Glomerular visceral epithelial cell (primary cell): ENCODE measurements at regions not wholly inside any gene's neighbourhood (a gene's known extent, or its start where the extent isn't known, plus 50 kb on each side); places are given as distances from the start of the nearest gene placed in this dataset.
A peak's percentile ranks its signal among the peaks of the same experiment; 100 is the strongest.
"Not testable (repeated sequence)": the region's sequence is repeated elsewhere in the genome, so short reads cannot be mapped to it uniquely, and the experiment has no call there.

Experiments
- DNase-seq: peaks from one replicate; pipeline ENCODE4 v3.0.0-alpha.2; 2016; ENCODE audit errors: extremely low spot score

DNA sequence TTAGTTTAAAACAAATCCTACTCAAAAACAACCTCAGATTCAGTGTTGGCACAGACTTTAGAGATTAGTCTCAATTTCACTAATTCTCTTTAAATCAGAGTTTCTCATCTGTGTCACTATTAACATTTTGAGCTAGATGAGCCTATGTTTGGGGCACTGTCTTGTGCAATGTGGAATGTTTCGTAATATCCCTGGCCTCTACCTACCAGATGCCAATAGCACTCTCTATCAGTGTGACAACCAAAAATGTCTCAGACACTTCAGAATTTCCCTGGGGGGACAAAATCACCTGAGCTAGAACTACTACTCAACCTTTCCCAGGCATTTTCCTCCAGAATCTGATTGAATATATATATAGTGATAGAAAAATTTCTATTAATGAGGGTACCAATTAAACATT lies 465.2 kb upstream of the RGMB start:
- no peak for DNase-seq

DNA sequence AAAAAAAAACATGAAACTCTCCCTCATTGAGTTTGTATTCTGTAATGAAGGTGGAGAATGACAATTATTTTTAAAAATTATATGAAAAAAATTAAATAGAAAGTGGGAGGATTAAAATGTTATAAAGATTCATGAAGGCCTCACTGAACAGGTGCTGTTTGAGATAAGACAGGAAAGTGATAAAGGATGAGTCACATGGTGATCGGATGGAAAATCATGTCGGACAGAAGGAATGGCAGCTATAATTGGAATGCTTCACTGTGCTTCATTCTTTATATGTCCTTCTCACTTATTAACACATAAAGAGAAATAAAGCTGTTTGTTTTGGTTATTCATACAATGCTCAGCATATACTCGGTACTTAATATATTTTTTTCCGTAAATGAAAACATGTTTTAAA lies 464.5 kb upstream of the RGMB start:
- DNase-seq: peak; percentile 31

DNA sequence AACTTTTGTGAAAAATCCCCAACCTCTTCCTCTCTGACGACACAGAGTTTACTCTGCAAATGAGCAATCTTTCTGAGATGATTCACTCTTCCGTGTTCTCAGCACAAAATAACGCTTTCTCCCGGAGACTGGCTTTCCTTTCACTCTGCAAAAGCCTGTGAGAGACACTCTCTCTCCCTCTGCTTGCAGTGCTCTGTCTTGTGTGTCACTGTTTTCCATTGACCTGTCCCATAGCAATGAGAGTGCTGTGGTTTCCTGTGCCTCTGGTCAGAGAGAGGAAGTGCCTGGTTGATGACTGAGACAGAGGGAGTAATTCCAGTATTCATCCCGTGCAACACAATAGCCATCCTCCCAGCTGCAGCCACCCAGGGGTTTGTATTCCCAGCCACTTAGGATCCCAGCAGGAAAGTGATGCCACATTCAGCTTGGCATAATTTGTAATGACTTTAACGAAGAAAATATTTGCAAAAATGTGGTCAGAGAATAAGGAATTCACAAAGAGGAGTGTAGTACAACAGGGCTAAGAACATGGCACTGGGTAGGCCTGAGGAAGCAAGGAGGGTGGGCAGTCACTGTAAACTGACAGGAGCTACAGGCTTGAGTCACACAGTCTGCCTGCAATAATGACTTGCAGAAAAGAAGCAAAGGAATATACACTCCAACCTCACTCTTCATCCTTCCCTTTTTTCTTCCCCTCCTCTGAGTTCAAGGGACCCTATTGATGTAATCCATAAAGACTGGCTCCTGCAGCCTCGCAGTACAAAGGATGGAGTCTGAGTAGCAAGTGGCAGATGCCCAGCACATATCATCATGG lies 463.5 kb upstream of the RGMB start:
- peak; percentile 98 for DNase-seq

DNA sequence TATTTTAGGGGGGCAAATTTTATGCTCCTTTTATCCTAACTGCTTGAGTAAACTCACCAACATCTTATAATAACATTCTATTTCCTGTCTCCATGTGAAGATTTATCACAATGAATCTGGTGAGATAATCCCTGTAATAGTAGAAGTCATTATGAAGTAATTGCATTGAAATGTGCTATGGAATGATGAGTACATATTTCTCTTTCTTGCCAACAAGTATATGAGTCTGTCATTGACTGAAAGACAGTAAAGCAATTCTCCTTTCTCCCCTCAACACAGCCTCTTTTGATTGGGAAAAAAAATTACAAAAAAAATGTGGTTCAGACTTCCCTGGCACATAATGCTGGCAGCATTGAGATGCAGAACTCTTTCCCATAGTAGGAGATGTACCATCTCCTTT lies 459.2 kb upstream of the RGMB start:
- peak; percentile 82 for DNase-seq

DNA sequence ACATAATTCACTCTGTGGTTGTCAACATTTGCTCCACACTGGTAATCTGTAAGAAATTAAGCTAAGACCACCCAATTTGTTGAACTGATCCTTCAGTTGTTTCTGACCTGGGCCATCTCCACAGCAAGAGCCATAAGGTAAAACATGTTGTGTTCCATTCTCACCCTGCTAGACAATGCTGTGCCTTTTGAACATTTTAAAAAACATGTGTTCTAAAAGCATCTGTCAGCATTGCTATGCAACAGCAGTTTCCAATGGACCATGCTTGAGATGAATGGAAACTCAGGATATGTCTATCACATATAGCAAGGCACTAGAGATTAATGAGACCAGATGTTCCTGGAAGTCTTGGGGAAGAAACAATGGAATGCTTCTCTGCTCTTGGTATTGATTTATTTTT lies 455.1 kb upstream of the RGMB start:
- no peak for DNase-seq

DNA sequence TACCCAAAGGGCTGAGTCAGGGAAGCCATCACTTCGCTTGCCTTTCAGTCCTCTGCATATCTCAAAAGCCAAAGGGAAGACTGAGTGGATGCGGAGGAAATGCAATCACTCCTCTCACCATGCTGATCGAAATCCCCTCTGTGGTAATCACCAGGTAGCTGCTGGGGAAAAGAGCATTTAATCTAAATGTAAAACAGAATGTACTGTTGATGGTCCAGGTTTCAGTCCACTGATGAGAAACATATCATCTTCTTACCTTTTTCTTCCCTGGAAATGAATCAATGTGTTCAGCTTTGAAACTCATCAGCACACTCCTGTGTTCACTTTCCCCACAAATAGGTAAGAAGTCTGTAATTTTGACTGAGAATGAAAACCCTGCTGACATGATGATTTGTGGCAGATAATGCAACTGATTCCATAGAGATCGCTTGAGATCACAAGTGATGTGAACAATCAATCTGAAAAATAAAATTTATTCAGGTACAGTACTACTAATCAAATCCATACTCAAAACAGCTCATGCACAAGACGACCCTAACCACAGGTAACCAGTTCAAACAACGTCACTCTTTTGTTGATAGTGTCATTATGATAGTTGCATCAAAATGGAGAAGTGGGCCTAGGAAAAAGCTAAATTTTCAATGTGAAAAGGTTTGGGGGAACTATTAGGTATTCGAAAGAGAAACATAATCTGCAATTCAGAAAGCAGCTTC lies 454.0 kb upstream of the RGMB start:
- no peak for DNase-seq

DNA sequence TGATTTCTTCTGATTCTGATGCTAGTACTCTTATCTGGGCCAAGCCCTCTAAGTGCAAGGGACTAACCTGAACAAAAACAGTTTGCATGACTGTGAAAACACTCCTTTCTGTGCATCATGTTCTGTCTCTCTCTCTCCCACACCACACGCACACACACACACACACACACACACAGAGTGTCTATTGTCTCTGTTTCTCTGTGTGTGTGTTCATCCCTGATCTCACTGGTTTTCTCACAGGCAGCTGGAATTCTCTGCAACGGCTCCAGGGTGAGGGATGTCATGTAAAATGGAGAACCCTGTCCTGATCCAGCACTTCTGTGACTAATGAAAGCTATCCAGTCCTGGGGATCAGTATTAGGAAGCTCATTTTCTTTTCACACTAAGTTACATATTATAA lies 453.1 kb upstream of the RGMB start:
- DNase-seq: no peak

DNA sequence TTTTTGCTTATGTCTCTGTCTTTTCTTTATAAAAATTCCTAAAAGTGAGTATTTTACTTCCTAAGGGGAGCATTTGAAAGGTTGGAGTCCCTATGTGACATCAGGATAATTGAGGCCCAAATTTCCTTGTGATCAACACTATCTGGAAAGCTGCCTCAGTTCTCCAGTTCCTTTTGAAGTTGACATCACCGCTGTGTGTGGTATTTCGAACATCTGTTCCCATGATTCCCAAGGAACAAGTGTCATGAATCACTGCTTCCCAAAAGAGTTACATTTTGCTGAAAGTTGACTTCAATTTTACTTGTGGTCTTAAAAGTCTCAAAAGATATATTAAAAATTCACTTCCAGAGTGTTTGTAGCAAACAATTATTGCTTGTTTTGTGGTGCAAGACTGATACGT lies 452.1 kb upstream of the RGMB start:
- DNase-seq: no peak

DNA sequence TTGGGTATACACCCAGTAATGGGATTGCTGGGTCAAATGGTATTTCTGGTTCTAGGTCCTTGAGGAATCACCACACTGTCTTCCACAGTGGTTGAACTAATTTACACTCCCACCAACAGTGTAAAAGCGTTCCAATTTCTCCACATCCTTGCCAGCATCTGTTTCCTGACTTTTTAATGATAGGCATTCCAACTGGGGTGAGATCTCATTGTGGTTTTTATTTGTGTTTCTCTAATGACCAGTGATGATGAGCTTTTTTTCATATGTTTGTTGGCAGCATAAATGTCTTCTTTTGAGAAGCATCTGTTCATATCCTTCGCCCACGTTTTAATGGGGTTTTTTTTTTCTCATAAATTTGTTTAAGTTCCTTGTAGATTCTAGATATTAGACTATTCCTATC lies 448.3 kb upstream of the RGMB start:
- not testable (repeated sequence) for DNase-seq

DNA sequence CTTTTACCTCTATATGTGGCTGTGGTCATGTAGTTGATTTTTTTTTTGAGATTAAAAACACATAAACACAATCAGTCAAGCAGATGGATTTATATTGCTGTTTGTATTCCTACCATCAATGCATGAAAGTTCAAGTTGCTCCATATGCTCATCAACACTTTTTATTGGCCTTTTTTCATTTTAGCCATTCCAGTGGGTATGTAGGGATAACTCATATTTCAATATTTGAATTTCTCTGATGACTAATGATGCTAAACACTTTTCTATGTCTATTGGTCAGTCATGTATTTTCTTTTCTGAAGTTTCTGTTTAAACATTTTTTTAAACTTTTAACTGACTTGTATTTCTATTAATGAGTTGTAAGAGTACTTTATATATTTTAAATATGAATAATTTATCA lies 445.4 kb upstream of the RGMB start:
- no peak for DNase-seq

DNA sequence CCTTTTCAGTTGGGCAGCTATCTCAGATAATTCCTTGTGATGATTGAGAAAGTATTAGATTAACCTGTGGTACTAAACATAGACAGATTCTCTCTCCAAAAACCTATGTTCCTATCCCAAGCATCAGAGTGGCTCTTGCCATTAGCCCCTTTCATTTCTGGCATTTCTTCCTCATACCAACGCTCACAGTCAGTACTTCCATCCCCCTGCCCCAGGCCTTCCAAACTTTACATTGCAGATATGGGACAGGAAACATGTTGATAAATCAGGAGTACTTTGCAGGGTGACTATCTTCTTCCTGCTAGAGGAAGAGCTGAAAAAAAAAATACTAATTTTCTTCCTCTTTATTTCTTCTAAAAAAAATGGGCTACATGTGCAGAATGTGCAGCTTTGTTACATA lies 442.6 kb upstream of the RGMB start:
- DNase-seq: no peak

DNA sequence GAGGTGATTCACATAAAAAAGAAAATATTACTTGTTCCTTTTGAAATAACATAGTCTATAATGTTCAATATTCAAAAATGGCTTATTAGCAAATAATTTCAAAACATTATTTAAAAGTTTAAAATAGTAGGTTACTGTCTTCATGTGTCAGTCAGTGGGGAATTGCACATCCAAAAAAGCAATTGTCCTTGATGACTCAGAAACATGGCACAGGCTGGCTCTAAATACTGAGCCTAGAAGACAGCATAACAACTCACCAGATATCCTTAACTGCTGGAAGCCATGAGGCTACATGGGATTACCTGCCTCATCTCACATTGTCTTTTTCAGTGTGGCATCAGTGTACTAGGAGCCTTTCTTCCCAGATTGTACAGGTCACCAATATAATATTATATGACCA lies 439.5 kb upstream of the RGMB start:
- no peak for DNase-seq

DNA sequence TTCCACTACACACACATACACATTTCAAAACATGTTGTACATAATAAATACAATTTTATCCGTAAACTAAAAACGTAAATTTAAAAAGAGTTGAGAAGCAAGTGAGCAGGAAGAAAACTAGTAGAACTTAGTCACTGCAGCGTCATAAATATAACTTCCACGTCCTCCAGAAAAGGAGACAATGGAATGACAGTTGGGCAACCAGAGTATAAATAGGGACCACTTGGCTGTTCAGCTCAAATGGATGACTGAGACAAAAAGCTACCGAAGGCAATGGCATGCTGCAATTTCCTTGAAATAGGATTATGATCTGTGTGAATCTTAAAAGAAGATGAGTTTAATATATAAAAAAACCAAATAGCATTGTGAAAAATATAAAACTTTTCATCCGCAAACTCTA lies 438.5 kb upstream of the RGMB start:
- DNase-seq: no peak

DNA sequence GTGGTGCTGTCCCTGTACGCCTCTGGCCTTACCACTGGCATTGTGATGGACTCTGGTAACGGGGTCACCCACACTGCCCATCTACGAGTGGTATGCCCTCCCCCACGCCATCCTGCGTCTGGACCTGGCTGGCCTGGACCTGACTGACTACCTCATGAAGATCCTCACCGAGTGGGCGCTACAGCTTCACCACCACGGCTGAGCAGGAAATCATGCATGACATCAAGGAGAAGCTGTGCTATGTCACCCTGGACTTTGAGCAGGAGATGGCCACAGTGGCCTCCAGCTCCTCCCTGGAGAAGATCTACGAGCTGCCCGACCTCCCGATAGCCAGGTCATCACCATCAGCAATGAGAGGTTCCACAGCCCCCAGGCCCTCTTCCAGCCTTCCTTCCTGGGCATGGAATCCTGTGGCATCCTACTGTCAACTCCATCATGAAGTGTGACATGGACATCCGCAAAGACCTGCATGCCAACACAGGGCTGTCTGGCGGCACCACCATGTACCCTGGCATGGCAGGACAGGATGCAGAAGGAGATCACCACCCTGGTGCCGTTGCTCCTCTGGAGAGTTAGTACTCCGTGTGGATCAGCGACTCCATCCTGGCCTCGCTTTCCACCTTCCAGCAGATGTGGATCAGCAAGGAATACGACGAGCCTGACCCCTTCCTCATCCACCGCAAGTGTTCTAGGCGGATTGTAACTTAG lies 434.2 kb upstream of the RGMB start:
- DNase-seq: no peak

DNA sequence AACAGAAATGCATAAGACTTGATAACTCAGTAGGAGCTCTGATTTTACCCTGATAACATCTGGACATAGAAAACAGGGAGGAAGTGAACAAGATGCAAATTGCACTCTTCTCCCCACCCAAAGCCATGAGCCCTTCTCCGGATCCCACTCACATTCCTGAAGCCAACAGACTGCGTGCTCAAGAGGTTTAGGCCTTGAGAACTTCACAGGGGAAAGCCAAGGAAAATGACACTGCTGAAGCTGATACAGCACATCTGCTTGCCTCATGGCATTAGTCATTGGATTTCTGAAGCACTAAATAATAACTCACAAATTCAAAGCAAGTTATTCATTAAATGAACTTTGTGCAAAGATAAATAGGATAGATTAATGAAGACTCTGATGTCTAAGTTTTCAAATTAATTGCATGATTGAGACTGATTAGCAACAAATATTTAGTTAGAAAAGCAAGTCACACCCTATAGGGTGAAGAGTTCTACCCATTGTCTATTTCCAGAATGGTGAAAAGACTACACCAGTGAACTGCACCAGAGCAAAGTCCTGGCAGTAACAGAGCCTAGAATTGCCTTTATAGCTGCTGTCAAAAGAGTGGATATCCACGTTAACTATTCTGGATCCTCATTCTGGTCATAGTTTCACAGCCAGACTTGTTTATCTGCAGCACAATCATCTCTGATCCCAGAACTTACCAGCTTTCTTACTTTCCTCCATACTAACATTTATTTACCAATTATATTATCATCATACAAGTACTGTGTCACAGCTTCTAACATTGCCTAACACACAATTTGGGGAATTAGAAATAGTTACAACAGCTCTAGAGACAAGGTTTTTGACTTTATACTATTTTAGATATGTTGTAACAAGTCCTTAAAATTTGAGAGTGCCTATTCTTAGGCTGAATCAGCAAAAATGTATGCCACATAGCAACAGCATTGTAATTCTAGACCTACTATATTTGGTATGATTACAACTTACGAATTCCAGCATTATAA lies 432.1 kb upstream of the RGMB start:
- DNase-seq: peak; percentile 61

DNA sequence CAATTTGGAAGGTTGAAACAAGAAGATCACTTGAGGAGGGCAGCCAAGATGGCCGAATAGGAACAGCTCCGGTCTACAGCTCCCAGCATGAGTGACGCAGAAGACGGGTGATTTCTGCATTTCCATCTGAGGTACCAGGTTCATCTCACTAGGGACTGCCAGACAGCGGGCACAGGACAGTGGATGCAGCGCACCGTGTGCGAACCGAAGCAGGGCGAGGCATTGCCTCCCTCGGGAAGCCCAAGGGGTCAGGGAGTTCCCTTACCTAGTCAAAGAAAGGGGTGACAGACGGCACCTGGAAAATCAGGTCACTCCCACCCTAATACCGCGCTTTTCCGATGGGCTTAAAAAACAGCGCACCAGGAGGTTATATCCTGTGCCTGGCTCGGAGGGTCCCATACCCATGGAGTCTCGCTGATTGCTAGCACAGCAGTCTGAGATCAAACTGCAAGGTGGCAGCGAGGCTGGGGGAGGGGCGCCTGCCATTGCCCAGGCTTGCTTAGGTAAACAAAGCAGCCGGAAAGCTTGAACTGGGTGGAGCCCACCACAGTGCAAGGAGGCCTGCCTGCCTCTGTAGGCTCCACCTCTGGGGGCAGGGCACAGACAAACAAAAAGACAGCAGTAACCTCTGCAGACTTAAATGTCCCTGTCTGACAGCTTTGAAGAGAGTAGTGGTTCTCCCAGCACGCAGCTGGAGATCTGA lies 430.4 kb upstream of the RGMB start:
- DNase-seq: not testable (repeated sequence)

DNA sequence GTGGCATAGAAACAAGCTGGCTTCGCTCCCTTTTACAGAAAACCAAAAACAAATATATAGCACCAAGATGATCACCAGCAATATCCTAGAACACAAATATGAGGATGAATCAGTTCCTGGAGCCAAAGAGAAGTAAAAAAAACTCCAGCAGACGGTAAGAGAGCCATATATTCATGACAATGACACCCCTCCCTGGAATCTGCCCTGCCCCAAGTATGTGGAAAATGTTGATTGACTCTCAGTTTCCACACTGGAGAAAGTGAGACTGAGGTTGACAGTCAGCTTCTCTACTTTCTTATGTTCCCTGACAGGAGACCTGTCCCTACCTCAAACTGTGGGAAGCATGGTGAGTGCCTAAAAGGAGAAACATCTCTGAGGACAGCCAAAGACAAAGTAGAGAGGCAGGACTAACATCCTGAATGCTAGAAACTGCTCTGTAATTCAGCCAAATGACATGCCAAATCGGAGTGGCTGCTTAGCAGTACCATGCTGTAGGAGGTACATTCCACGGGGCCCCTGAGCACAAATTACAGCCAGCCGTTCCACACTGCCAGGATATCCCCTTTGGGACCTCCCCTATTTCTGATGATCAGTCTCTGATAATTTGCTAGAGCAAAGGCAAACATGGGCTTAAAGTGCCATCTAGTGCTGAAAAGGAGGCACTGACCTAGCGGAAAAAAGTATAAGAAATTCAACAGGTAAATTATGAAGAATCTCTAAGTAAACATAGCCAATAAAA lies 424.0 kb upstream of the RGMB start:
- DNase-seq: peak; percentile 16

DNA sequence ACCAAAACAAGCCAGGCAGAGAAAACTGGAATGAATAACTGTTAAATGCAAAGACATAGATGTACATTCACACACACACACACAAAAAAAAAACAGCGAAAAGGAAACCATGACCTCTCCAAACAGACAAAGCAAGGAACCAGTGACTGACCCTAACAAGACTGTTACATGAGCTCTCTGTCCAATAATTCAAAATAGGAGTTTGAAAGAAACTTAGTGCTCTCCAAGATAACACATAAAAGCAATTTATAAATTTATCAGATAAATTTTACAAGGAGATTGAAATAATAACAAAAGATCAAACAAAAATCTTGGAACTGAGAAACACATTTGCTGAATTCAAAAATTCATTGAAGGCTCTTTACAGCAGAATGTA lies 423.5 kb upstream of the RGMB start:
- no peak for DNase-seq

DNA sequence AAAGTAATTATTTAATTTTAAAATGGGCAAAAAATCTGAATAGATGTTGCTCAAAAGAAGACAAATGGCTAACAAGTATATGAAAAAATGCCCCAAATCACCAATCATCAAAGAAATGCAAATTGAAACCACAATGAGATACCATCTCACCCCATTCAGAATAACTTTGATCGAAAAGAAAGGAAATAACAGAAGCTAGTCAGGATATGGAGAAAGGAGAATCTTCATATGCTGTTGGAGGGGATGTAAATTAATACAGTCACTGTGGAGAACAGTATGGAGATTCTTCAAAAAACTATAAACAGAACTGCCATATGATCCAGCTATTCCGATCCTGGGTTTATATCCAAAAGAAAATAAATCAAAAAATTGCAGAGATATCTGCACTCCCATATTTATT lies 418.5 kb upstream of the RGMB start:
- DNase-seq: no peak

DNA sequence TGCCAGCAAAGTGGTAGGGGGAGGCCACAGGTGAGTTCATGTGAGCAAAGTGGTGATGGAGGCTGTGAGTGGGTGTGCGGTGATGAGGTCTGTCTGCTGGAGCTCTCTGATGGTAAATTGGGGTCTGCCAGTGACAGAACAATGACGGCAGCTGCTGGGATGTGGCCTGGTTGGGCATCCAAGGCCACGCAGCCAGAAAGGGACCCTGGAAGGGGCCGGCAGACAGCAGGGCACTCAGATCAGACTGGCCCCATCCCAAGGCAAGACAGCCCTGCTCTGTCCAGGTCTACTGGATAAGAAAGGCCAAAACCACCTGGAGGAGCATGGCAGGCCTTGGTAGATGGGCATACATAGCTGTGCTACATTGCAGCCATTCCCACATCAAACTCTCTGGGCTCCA lies 412.9 kb upstream of the RGMB start:
- DNase-seq: no peak
